GM10266 (cell line): ENCODE measurements at regions not wholly inside any gene's neighbourhood (a gene's known extent, or its start where the extent isn't known, plus 50 kb on each side); places are given as distances from the start of the nearest gene placed in this dataset.

ENCODE experiments used
- DNase-seq: peaks from one replicate; pipeline ENCODE4 v3.0.0; 2012; ENCODE audit errors: extremely low spot score
- TF ChIP-seq, protein P1 (sequence below): IDR thresholded peaks from 2 replicates; pipeline ENCODE4 v1.5.1; 2012; ENCODE audit warnings: mild to moderate bottlenecking, low read depth; ENCODE audit not compliant: control insufficient read depth, insufficient read depth; ENCODE audit errors: missing control alignments

DNA sequence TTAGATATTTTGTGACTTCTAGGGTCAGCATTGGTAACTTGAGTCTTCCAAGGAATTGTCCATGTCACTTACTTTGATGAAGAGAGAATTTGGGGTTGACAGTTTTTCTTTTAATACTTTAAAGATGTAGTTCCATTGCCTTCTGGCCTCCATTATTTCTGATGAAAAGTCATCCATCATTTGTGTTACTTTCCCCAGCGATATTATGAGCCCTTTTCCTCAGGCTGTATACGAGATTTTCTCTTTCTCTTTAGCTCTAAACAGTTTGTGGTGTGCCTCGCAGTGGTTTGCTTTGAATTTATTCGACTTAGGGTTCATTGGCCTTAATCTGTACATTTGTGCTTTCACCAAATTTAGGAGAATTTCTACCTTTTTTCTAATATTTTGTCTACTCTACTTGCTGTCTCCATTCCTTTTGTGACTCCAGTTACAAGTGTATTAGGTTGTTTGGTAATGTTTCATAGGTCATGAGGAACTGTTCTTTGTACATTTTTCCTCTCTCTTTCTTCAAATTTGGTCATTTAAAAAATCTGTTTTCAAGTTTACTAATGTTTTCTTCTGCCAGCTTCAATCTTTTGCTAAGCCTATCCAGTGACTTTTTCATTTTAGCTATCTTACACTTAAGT lies 131.4 kb upstream of the OTOS start:
- DNase-seq: no peak
- TF ChIP-seq, protein P1, sequence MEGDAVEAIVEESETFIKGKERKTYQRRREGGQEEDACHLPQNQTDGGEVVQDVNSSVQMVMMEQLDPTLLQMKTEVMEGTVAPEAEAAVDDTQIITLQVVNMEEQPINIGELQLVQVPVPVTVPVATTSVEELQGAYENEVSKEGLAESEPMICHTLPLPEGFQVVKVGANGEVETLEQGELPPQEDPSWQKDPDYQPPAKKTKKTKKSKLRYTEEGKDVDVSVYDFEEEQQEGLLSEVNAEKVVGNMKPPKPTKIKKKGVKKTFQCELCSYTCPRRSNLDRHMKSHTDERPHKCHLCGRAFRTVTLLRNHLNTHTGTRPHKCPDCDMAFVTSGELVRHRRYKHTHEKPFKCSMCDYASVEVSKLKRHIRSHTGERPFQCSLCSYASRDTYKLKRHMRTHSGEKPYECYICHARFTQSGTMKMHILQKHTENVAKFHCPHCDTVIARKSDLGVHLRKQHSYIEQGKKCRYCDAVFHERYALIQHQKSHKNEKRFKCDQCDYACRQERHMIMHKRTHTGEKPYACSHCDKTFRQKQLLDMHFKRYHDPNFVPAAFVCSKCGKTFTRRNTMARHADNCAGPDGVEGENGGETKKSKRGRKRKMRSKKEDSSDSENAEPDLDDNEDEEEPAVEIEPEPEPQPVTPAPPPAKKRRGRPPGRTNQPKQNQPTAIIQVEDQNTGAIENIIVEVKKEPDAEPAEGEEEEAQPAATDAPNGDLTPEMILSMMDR: no peak

DNA sequence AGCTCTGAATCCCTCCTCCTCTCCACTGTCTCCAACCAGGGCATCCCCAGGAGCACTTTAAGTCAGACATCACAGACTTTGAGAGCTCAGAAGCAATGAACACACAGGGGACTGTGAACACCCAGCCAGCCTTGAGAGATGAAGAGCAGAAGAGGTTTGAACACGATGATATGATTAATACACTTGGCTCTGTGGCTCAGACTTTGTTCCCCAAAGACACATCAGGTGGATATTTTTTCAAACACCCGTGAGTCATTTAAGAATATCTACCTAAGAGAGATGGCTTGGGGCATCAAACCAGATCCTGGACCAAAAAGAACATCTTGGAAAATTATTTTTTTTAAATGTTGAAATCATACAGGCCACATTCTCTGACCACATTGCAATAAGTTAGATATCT lies 134.9 kb upstream of the OTOS start:
- TF ChIP-seq, protein P1: no peak
- no peak for DNase-seq

DNA sequence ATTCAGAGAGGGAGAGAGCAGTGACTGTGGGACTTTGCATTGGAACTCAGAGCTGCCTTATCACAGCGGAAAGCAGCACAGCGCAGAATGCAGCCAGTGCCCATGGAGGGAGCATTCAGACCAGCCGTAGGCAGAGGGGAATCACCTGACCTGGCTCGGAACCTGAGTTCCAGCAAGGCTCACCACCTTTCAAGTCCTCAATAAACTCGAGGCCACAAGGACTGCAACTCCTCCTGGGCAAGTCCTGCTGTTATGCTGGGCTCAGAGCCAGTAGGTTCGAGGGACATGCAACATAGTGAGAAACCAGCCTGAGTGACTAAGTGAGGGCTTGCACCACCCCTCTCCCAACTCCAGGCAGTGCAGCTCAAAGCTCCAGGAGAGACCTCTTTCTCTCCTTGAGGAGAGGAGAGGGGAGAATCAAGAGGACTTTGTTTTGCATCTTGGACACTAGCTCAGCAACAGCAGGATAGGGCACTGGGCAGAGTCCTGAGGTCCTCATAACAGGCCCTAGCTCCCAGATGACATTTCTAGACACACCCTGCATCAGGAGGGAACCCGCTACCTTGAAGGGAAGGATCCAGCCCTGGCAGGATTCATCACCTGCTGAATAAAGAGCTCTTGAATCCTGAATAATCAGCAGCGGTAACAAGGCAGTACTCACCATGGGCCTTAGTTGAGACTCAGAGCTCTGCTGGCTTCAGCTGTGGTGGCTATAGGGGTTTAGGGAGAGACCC lies 136.8 kb upstream of the OTOS start:
- no peak for DNase-seq
- TF ChIP-seq, protein P1: no peak

DNA sequence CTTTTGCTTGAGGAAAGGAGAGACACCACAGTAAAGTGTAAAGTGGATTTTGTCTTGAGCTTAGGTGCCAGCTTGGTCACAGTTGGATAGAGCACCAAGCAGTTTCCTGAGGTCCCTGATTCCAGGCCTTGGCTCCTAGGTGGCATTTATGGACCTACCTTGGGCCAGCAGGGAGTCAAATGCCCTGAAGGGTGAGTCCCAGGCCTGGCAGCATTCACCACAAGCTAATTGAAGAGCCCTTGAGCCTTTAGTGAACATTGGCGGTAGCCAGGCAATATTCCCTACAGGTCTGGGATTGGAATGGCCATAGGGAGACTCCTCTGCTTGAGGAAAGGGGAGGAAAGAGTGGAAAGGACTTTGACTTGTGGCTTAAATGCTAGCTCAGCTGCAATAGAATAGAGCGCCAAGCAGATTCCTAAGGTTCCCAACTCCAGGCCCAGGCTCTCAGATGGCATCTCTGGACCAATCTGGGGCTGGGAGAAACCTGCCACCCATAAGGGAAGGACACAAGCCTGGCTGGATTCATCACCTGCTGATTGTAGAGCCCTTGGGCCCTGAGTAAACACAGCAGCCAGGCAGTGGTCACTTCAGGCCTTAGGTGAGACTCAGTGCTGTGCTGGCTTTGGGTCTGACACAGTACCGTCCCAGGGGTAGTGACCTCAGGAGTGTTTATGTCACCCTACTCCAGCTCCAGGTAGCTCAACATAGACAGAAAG lies 137.5 kb upstream of the OTOS start:
- TF ChIP-seq, protein P1: no peak
- no peak for DNase-seq

DNA sequence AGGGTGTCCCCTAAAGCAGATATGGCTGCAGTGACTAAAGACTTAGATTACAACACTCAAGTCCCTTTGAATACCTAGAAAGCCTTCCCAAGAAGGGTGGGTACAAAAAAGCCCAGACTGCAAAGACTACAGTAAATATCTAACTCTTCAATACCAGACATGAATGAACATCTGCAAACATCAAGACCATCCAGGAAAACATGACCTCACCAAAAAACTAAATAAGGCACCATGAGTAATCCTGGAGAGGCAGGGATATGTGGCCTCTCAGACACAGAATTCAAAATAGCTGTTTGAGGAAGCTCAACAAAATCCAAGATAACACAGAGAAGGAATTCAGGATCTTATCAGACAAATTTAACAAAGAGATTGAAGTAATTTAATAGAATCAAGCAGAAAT lies 138.2 kb upstream of the OTOS start:
- no peak for DNase-seq
- TF ChIP-seq, protein P1: no peak

DNA sequence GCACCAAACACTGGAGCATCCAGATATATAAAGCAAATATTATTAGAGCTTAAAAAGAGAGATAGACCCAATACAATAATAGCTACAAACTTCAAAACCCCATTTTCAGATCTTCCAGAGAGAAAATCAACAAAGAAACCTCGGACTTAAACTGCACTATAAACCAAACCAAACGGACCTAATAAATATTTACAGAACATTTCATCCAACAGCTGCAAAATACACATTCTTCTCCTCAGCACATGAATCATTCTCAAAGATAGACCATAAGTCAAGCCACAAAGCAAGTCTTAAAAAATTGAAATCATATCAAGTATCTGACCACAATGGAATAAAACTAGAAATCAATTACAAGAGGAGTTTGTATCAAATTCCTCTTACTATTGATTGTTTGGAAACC lies 140.2 kb upstream of the OTOS start:
- TF ChIP-seq, protein P1: no peak

More for the DNA sequence above, 140.2 kb upstream of the OTOS start:
- DNase-seq: no peak
